Type B pancreatic cell (in vitro differentiated cells): ENCODE measurements at regions not wholly inside any gene's neighbourhood (a gene's known extent, or its start where the extent isn't known, plus 50 kb on each side); places are given as distances from the start of the nearest gene placed in this dataset.

Experiments
- DNase-seq: peaks from one replicate; pipeline ENCODE4 v3.0.0; 2021; ENCODE audit warnings: mixed read lengths; ENCODE audit not compliant: unreplicated experiment; ENCODE audit errors: extremely low spot score
- H3K27ac Mint-ChIP-seq: 2 replicates; pipeline ENCODE4 v1.8.0; 2021; ENCODE audit warnings: mild to moderate bottlenecking, mixed read lengths
- H3K27me3 Mint-ChIP-seq: 2 replicates; pipeline ENCODE4 v1.8.0; 2021; ENCODE audit warnings: mixed read lengths
- H3K36me3 Mint-ChIP-seq: 2 replicates; pipeline ENCODE4 v1.8.0; 2021; ENCODE audit warnings: mixed read lengths
- H3K4me1 Mint-ChIP-seq: one replicate; pipeline ENCODE4 v1.8.0; 2021; ENCODE audit warnings: mixed read lengths; ENCODE audit not compliant: unreplicated experiment
- H3K4me3 Mint-ChIP-seq: 2 replicates; pipeline ENCODE4 v1.8.0; 2021; ENCODE audit warnings: mild to moderate bottlenecking, mixed read lengths
- H3K9me3 Mint-ChIP-seq: 2 replicates; pipeline ENCODE4 v1.8.0; 2021; ENCODE audit warnings: mixed read lengths
- TF ChIP-seq, protein P1 (sequence below): fragments of 200-600 bp; sonication (generic); conservative IDR thresholded peaks from 2 replicates; pipeline ENCODE4 v1.5.0; 2021; ENCODE audit warnings: antibody characterized with exemption, mild to moderate bottlenecking

DNA sequence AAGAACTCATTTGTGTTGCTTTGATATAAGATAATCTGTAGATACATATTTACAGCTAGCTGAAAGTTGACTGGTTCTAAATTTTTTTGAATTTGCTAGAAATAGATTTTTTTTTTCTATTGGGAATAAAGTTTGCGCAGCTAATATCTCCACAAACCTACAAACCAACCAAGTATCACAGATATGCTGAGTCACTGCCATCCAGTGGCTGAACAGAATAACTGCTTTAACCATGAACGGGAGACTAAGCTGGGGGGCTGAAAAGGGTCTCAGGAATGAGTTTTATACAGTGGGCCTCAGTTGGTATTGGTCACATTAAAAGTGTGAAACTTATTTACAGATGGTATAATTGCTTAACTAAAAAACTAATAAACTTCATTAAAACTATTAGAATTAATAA, 326.7 kb upstream of the CNR1 start:
- Mint-ChIP-seq H3K4me3 (no peak overlapping the region), H3K36me3 (no peaks in the 10 kb centered on the region), H3K27me3 (no peaks in the 10 kb centered on the region), H3K4me1 (no peaks in the 10 kb centered on the region), H3K9me3 (no peaks in the 10 kb centered on the region), H3K27ac (no peak overlapping the region)
- DNase-seq, result no peak
- TF ChIP-seq, protein P1, sequence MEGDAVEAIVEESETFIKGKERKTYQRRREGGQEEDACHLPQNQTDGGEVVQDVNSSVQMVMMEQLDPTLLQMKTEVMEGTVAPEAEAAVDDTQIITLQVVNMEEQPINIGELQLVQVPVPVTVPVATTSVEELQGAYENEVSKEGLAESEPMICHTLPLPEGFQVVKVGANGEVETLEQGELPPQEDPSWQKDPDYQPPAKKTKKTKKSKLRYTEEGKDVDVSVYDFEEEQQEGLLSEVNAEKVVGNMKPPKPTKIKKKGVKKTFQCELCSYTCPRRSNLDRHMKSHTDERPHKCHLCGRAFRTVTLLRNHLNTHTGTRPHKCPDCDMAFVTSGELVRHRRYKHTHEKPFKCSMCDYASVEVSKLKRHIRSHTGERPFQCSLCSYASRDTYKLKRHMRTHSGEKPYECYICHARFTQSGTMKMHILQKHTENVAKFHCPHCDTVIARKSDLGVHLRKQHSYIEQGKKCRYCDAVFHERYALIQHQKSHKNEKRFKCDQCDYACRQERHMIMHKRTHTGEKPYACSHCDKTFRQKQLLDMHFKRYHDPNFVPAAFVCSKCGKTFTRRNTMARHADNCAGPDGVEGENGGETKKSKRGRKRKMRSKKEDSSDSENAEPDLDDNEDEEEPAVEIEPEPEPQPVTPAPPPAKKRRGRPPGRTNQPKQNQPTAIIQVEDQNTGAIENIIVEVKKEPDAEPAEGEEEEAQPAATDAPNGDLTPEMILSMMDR, result peak; percentile 69

DNA sequence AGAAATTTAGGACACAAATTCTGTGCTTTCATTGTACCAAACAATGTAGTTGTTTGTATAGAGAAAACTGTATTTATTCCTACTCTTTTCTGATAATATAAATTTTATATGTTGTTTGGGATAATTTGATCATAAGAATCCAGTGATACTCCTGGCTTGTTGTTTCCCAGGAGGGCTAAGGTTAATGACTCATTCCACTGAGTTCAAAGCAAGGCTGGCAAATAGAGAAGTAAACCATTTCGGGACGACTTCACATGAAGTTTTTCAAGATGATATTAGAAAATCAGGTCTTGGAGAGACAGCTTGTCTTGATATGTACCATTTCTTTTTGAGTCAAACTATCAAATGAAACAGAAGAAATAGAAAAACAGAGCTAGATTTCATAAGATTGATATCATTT, 326.1 kb upstream of the CNR1 start:
- DNase-seq, result no peak
- TF ChIP-seq, protein P1, result no peak
- Mint-ChIP-seq H3K36me3 (no peaks in the 10 kb centered on the region), H3K4me3 (no peak overlapping the region), H3K9me3 (no peaks in the 10 kb centered on the region), H3K27me3 (no peaks in the 10 kb centered on the region), H3K27ac (no peak overlapping the region), H3K4me1 (no peaks in the 10 kb centered on the region)

DNA sequence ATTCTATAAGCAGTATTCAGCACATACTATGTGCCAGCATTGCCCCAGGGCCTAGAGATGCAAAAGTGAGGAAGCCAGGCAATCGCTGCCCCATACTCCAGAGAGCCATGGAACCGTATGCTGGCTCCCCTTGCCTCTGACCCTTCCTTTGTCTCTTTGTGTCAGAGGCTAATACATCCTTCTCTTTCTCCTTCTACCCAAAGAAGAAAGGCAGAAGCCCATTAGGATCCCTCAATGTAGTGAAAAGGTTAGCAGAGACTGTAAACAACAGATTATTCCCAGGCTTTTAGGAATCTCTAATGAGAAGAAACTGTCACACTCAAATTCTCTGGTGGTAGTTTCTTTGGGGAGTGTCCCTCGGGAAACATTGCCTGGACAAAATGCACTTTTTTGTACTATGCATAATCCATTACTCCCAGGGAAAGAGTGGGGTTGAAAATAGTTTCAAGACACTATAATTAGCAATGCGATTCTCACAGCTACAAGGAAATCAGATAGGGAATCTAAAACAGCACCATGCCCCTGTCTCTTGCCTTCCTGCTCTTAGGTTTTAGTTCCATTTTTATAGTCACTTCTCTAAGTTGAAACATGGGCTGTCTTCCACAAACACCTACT, 325.2 kb upstream of the CNR1 start:
- H3K4me1 Mint-ChIP-seq, result no peaks in the 10 kb centered on the region
- no peaks in the 10 kb centered on the region for H3K27me3 Mint-ChIP-seq
- TF ChIP-seq, protein P1, result no peak
- no peaks in the 10 kb centered on the region for H3K36me3 Mint-ChIP-seq
- H3K27ac Mint-ChIP-seq, result no peak overlapping the region
- no peaks in the 10 kb centered on the region for H3K9me3 Mint-ChIP-seq
- H3K4me3 Mint-ChIP-seq, result no peak overlapping the region
- no peak for DNase-seq

DNA sequence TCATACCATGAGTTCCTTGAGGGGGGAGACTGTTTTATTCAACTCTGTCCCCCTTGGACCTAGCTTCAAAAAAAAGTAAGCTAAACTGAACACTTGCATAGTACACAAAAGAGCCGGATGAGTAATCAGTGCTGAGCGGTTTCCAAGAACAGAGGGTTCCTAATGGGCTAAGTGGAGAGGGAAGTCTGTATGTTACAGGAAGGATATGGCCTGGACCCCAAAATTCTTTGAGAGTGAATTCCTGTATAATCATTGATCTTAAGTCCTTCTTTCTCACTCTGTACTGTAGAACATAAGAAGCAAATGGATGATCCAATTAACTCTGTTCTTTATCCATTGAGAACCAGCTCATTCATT, 324.7 kb upstream of the CNR1 start:
- Mint-ChIP-seq H3K27me3 (no peaks in the 10 kb centered on the region), H3K36me3 (no peaks in the 10 kb centered on the region), H3K9me3 (no peaks in the 10 kb centered on the region), H3K4me1 (no peaks in the 10 kb centered on the region), H3K4me3 (no peak overlapping the region), H3K27ac (no peak overlapping the region)
- TF ChIP-seq, protein P1, result no peak
- DNase-seq, result no peak

DNA sequence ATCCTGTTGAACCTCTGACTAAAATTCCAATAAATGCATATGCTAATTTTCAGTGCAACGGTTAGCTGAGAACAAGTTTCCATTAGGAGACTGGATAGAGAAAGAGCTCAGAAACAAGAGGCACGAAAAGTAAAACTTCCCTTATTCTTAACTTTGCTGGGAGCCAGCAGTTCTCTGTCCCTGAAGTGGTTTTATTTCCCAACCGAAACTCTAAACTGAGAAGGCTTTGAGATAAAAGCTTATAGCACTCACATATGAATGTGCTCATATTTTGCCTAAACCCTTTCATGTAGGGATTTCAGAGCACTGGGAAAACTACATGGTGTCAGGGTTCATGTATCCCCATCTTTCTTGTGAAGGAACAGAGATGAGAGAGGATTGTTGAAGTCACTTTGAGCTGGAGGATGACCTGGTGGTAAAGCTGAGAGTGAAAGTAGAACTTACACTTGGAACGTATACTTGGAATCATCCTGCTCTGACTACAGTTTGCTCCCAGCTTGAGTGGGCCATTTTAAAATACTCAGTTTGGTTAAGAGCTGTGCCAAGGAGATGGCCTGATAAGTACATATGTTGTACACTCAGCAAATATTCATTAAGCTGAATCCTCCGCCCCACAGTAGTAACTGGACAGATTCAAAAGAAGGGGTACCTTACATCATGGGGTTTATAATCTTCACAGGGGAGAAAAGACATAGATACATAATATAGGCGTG, 324.2 kb upstream of the CNR1 start:
- Mint-ChIP-seq H3K4me1 (no peaks in the 10 kb centered on the region), H3K27ac (no peak overlapping the region), H3K27me3 (no peaks in the 10 kb centered on the region), H3K9me3 (no peaks in the 10 kb centered on the region), H3K4me3 (no peak overlapping the region), H3K36me3 (no peaks in the 10 kb centered on the region)
- no peak for DNase-seq
- TF ChIP-seq, protein P1, result no peak
